ENCODE measurements at regions not wholly inside any gene's neighbourhood (a gene's known extent, or its start where the extent isn't known, plus 50 kb on each side); places are given as distances from the start of the nearest gene placed in this dataset.

GRCh38 chr20:50301165-50301564 is 110.5 kb downstream of the CEBPB start:
- no peak for DNase-seq

- DNase-seq: no peak
Measured at GRCh38 chr20:50301712-50302111, 111.1 kb downstream of the CEBPB start.

- DNase-seq: no peak
Measured at GRCh38 chr20:50302341-50303057, 111.9 kb downstream of the CEBPB start.

- DNase-seq: no peak
Measured at GRCh38 chr20:50303573-50304500, 113.2 kb downstream of the CEBPB start.

- DNase-seq: no peak
Measured at GRCh38 chr20:50304501-50304856, 113.8 kb downstream of the CEBPB start.

- DNase-seq: no peak
Measured at GRCh38 chr20:50304923-50305635, 114.4 kb downstream of the CEBPB start.

GRCh38 chr20:50305636-50306477 is 115.2 kb downstream of the CEBPB start:
- no peak for DNase-seq

GRCh38 chr20:50306478-50307423 is 116.1 kb downstream of the CEBPB start:
- no peak for DNase-seq

- no peak for DNase-seq
Measured at GRCh38 chr20:50308166-50308512, 117.5 kb downstream of the CEBPB start.

- no peak for DNase-seq
Measured at GRCh38 chr20:50308513-50309279, 118.1 kb downstream of the CEBPB start.

- DNase-seq: no peak
Measured at GRCh38 chr20:50309280-50309763, 118.7 kb downstream of the CEBPB start.

GRCh38 chr20:50309764-50310672 is 119.4 kb downstream of the CEBPB start:
- DNase-seq: no peak

GRCh38 chr20:50310673-50311051 is 120.0 kb downstream of the CEBPB start:
- DNase-seq: no peak

GRCh38 chr20:50311308-50312001 is 120.8 kb downstream of the CEBPB start:
- no peak for DNase-seq

GRCh38 chr20:50312002-50312681 is 121.5 kb downstream of the CEBPB start:
- DNase-seq: no peak

- no peak for DNase-seq
Measured at GRCh38 chr20:50312682-50313521, 122.3 kb downstream of the CEBPB start.

GRCh38 chr20:50313522-50313820 is 122.8 kb downstream of the CEBPB start:
- DNase-seq: no peak

Measured in T-helper 2 cell (primary cell).